Non-pigmented ciliary epithelial cell (primary cell): ENCODE measurements at regions not wholly inside any gene's neighbourhood (a gene's known extent, or its start where the extent isn't known, plus 50 kb on each side); places are given as distances from the start of the nearest gene placed in this dataset.
"Not testable (repeated sequence)": the region's sequence is repeated elsewhere in the genome, so short reads cannot be mapped to it uniquely, and the experiment has no call there.

Source experiments
- DNase-seq: peaks from one replicate; pipeline ENCODE4 v3.0.0-alpha.2; 2010; ENCODE audit warnings: low read depth

DNA sequence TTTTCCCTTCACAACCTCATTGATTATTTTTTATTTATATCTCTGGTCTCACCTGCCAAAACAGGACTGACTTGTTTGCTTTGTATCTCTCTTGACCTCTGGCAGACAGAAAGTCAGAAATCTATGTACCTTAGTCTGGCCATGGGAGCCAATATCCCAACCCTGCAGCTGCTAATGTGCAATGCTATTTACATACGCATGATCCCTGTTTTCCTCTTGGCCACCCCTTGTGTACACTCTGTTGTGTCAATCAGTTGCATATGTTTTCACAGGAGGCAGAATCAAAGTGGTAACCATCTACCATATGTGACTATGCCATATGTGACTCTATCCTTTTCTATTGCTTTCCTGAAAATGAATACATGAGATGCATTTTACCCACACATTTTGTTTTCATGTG, 688.8 kb downstream of the PLA2G4A start:
- no peak for DNase-seq

DNA sequence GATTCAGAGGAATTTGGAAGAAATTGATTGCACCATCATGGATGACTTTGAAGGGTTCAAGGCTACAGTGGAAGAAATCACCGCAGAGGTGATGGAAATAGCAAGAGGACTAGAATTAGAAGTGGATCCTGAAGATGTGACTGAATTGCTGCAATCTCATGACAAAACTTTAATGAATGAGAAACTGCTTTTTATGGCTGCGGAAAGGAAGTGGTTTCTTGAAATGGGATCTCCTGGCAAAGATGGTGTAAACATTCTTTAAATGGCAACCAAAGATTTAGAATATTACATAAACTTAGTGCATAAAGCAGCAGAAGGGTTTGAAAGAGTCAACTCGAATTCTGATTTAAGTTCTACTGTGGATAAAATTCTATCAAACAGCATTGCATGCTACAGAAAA, 698.6 kb downstream of the PLA2G4A start:
- DNase-seq: no peak

DNA sequence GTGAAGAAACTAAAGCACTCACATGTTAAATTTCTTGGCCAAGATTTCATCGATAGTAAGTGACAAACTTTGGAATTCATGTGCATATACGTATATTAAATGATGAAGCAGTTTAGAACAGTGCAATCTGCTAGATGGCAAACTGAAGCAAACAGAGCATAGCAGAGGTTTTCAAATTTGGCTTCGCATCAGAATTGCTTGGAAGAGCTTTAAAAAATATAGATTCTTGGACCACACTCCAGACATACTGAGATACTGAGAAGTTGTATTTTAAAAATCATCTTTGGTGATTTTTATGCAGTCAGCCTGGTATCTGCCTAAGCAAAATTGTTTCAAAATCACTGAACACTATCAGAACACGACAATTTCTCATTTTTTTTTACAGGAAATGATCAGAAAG, 709.2 kb downstream of the PLA2G4A start:
- DNase-seq: no peak

DNA sequence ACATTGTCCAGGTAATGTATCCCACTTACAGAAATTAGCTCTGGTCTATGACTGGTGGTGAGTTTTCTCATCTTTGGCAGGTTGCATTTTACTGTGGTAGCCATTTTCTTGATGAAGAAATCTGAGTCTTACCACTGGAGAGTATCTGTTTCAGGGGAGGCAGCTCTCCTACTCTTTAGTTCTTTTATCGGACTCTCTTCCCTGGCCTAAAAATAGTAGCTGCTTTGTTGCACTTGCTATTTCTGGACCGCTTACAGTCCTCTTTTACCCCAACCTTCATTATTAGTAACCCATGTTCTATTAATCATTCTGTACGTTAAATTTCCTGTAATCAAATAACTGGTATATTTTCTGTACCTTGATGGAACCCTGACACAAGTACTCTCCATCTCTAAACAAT, 720.8 kb downstream of the PLA2G4A start:
- DNase-seq: no peak

DNA sequence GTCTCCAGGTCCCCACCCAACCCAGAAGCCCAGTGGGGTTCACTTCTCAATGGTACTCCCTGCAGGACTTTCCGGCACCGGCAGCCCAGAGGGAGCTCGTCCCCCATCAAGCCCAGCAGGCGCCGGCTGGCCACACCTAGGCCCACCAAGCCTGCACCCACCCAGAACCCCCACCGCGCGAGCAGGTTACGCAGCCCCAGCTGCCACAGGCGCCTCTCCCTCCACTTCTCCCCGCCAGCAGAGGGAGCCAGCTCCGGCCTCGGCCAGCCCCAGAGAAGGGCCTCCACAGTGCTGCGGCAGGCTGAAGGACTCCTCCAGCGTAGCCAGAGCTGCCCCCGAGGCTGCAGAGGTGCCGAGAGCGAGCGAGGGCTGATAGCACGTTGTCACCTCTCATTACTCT, 722.3 kb downstream of the PLA2G4A start:
- no peak for DNase-seq

DNA sequence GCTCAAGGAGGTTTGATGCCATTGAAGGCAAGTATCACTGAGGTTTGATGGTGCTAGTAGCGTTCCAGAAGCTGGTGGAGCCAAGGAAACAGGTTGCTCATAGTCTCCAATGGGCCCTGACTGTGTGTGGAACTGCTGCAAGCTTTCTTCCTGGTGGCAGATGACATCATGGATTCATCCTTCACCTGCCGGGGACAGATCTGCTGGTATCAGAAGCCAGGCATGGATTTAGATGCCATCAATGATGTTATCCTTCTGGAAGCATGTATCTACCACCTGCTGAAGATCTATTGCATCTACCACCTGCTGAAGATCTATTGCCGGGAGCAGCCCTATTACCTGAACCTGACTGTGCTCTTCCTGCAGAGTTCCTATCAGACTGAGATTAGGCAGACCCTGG, 734.4 kb downstream of the PLA2G4A start:
- DNase-seq: no peak

DNA sequence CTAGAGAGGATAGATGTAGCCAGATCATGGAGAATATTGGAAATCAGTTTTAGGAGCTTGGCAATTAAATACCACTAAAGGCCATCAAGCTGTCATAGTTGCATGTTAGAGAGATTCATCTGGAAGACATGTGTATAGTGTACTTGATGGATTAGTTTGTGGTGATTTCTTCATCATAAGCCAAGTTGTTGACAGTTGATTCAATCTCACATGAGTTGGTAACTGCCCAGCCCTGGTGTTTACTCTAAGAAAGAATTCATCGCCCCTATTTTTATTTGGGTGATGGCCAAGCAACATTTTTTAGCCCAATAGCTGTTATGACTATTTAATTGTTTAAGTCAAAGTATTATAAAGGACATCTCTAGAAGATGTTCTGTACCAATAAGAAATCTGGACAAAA, 737.6 kb downstream of the PLA2G4A start:
- no peak for DNase-seq

DNA sequence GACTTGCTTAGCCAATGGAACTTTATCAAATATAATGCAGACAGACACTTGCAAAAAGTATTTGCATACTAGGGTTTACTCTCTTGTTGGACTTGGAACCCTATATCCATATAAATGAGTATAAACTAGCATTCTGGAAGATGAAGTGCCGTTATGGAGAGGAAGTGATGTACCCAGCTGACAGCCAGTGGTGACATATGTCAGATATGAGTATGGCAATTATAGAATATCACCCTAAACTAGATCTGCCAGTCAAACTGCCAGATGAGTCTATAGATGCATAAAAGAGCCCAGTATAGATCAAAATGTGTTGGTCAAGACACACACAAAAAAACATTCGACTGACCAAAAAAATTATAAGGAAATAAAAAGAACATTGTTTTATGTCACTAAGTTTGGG, 739.3 kb downstream of the PLA2G4A start:
- DNase-seq: no peak

DNA sequence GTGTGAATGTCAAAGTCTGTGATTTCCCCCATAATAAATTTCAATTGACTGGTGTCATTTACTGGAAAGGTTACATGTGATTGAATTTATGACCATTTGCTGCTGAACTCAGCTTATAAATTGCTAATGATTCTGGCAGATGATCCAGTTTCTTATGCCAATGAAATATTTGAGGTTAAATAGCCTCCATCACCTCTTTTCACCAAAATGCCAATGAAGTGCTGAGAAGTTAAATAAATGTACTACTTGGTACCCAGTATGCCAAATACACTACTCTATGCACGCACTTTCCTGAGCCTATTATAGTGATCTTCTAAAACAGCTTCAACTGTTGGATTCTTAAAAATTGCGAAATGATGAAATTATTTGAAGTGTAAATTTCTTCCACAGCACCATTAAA, 741.4 kb downstream of the PLA2G4A start:
- DNase-seq: no peak

DNA sequence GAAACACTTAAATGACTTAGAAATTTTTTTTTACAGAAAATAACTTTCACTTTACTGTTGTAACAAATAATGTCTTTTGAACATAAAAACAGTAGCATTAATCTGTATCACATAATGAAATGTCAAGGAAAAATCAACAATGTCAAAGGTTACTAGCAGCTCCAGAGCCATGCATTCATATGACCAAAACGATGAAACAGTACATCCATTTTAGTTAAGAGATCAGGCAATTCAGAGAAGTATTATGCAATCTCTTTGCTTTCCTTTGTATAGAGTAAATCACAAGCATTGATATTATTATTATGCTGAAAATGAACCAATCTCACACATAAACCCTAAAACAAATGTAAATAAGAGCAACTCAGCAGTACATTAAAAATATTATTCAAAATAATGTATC, 748.9 kb downstream of the PLA2G4A start:
- DNase-seq: no peak

DNA sequence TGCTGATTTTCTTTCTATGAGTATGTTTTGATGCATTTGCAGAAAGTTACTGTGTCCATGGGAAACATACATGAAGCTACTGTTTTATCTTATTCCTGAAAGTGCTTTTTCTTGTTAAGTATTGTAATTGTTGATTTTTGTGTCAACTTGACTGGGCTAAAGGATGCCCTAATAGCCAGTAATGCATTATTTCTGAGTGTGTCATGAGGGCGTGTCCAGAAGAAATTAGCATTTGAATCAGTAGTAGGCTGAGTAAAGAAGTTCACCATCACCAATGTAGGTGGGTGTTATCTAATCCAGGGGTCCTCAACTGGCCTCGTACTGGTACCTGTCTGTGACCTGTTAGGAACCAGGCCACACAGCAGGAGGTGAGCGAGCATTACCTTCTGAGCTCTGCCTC, 760.2 kb downstream of the PLA2G4A start:
- DNase-seq: no peak

DNA sequence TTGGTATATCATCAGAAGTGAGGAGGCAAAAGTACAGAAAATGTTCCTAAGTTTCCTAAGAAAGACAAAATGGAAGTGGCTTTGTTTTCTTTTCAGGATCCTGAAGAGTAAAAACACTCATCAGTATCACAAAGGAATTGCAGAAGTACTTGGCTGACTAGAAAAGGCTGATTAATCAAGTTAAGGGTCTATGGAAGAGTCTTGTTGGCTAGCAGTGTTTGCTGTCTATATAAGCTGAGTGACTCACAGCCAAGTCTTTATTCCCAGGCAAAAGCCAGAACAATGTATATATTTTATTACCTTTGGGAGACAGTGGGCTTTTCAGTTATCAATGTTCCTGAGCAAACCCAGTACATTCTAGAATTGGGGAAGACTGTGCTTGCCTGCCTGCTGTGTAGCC, 777.0 kb downstream of the PLA2G4A start:
- DNase-seq: no peak

DNA sequence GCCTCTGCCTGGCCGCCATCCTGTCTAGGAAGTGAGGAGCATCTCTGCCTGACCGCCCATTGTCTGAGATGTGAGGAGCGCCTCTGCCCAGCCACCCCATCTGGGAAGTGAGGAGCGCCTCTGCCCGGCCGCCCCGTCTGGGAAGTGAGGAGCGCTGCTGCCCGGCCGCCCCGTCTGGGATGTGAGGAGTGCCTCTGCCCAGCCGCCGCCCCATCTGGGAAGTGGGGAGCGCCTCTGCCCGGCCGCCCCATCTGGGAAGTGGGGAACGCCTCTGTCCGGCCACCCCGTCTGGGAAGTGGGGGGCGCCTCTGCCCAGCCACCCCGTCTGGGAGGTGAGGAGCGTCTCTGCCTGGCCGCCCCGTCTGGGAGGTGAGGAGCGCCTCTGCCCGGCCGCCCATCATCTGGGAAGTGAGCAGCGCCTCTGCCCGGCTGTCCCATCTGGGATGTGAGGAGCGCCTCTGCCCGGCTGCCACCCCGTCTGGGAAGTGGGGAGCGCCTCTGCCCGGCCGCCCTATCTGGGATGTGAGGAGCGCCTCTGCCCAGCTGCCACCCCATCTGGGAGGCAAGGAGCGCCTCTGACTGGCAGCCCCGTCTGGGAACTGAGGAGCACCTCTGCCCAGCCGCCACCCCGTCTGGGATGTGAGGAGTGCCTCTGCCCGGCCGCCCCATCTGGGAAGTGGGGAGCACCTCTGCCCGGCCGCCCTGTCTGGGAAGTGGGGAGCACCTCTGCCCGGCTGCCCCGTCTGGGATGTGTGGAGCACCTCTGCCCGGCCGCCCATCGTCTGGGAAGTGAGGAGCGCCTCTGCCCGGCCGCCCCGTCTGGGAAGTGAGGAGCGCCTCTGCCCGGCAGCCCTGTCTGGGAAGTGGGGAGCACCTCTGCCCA, 787.3 kb downstream of the PLA2G4A start:
- not testable (repeated sequence) for DNase-seq

DNA sequence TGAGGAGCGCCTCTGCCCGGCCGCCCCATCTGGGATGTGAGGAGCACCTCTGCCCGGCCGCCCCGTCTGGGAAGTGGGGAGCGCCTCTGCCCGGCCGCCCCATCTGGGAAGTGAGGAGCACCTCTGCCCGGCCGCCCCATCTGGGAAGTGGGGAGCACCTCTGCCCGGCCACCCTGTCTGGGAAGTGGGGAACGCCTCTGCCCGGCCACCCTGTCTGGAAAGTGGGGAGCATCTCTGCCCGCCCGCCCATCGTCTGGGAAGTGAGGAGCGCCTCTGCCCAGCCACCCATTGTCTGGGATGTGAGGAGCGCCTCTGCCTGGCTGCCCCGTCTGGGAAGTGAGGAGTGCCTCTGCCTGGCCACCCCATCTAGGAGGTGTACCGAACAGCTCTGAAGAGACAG, 788.1 kb downstream of the PLA2G4A start:
- not testable (repeated sequence) for DNase-seq

DNA sequence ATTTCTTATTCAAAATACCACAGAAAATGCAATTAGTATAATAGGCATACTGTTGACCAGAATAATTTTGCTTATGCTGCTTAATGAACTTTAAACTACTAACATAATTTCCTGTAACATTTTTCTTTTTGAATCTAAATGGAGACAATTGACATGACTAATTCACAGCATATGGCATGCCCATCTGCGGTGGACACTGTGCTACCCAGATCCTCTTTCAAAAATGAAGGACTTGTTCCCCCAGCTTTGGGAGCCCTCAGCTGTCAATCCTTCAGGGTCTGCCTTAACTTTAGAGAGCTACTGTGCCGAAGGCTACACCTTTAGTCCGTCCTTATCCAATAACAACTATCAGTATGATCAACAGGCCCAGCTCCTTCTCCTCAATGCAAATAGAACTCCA, 789.0 kb downstream of the PLA2G4A start:
- DNase-seq: no peak

DNA sequence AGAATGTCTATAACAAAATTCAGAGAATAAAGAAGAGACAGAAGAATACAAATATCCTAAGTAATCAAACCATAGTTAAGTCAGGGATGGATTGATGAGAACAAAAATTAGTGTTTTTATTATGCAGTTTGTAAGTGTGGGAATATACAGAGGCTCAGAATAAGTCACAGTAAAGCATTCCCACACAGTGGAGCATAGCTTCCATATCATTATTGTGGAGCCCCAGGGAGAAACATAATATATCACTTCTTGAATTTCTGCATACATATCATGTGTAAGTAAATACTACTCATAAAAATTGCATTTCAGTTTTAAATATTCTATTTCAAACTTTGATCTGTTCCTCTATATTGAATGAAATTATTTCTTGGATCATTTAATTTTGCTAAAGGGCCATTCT, 790.4 kb downstream of the PLA2G4A start:
- no peak for DNase-seq

DNA sequence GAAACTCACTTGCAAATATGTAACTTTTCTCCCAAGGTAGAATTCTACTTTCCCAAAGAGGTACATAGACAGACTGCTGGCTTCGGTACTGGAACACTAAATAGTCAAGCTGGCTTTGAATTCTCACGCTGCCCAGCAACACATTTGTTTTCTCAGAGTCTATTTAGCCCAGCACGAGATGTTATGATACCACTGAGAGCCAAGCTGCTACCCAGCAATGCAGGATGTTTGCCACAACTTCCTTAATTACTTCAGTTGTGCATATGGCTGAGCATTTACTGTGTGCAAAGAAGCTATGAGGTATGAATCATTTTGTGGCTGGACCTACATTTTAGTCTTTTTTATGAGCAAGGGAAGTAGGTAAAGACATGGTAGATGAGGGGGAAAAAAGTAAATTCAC, 793.2 kb downstream of the PLA2G4A start:
- no peak for DNase-seq

DNA sequence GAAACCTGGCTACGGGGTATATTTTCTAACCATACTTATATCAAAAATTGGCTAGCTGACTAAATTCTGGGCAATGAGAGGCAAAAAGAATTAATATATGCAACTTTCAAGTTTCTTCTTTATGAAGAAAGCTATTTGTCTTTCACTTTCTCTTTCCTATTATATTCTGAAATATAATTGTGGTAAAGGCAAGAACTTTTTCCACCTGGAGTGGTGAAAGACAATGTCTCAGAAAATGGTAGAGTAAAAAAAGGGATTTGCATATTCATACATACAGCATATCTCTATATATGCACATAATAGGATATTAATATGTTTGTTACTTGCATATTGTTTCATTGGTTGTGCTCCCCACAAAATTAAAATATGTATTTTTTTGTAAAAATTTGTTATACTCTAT, 793.8 kb downstream of the PLA2G4A start:
- no peak for DNase-seq

DNA sequence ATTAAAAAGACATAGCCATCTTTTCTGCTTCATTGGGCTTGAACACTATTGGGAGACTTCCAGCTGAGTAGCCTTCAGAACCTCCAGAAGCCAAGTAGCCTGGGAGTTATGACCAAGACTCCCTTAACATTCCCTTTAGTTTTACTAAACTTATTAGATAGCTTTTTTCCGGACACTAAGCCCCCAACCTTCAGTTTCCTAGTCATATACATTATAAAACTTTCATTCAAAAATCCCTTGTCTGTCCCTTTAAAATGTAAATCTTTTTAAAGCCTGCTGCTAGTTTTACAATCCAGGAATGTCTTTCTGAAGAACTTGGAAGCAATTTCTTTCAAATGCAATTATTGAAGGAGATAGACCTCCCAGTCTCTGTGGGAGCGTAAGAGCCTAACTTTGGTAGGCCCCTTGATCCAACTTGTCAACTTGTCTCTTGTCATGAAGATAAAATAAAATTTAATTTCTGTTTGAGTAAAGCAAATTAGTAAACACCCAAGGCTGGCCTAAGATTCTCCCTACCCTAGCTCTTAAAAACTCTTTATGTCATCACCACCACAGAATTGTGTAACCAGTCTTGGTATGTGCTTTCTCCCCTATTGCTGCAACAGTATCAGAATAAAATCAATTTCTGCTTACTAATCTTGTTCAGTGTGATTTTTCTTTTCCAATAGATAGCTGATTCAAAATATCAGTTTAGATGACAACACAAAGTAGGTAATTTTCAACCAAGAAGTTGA, 796.2 kb downstream of the PLA2G4A start:
- no peak for DNase-seq

DNA sequence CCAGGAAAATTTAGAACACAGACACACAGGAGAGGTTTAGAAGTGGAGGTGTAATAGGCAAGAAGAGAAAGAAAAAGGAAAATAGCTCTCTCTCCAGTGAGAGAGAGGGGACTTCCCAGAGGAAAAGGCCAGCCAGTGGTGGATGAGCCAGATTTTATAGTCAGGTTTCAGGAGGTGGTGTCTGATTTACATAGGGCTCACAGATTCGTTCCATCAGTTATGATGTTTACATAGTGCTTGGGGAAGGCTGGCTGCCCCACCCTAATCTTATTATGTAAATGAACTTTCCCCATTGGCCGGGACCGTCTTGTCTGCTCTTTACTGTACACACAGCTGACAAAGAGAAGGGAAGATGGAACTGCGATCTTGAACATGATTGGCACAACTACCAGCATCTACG, 797.3 kb downstream of the PLA2G4A start:
- DNase-seq: no peak

DNA sequence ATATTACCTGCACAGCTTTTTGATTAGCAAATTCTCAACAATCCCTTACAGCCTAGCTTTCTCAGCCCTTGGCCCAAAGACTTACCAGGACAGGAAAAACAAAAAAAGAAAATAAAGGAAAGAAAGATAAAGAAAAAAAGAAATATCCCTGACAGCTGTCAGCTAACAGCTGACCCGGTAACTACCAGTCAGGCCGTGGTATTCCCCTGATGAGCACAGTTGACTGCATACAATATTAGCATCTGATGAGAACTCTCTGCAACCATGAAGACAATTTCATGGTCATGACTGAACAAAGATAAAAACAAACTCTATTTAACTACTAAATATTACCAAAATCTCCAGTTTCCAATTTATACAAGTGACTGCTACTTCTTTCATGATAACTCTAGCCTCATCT, 798.8 kb downstream of the PLA2G4A start:
- DNase-seq: no peak

DNA sequence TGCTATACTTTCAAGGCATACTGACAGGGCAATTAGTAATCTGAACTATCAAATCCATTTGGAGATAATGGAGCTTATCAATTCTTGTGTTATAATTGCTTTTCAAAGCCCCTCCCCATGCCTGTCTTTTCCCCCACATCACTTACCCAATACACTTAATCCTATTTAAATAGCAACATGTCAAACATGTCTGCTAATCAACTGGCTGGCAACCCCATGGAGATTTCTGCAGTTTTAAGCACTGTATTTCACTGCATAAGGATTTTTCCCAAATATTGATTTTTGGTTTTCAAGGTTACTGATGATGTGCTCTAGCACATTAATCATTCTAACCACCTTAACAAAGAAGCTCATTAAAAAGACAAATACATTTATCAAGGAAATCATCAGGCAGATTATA, 800.3 kb downstream of the PLA2G4A start:
- no peak for DNase-seq

DNA sequence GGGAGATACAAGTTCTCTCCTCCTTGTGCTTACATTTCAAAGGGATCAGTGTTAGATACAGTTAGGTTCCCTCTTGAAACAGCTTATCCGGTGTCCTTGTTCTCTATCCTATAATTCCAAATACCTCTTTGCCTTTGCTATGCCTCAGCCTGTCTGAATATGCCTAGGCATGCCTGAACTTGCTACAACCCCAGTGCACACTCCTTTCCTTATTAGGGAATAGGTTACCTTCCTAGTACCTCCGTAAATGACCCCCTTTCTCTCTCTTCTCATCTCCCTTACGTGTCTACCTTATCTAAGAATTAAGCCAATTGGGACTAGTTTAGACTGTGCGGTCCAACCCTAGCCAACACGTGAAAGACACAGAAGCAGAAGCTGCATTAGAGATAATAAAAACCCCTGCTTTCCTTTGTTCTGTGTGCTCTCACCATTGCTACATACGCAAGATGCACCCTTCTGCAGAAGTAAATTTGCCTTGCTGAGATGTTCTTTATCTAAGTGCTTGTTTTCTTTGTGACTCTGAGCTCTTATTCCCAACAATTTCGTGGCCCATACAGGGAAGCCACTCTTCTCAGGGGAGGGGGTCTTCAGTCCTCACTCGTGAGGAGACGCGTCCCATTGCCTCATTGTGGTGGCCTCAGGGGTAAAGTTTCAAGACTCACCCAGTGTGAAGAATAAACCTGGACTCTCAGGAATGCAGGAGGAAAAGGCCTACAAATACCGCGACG, 802.1 kb downstream of the PLA2G4A start:
- no peak for DNase-seq
